HepG2 (cell line): ENCODE measurements at regions not wholly inside any gene's neighbourhood (a gene's known extent, or its start where the extent isn't known, plus 50 kb on each side); places are given as distances from the start of the nearest gene placed in this dataset.

ENCODE experiments used
- ADNP ChIP-seq: sonication (generic); formaldehyde crosslinking; IDR thresholded peaks from 2 replicates; pipeline ENCODE4 v1.4.0; 2020; ENCODE audit warnings: missing genetic modification reagents
- FOXK1 ChIP-seq: sonication (generic); formaldehyde crosslinking; IDR thresholded peaks from 2 replicates; pipeline ENCODE4 v1.4.0; 2020; ENCODE audit warnings: low read depth, missing genetic modification reagents, borderline replicate concordance
- FOXO4 ChIP-seq: sonication (generic); formaldehyde crosslinking; conservative IDR thresholded peaks from 2 replicates; pipeline ENCODE4 v1.8.1; 2023; ENCODE audit warnings: missing genetic modification reagents
- HIC2 ChIP-seq: sonication (generic); formaldehyde crosslinking; IDR thresholded peaks from 2 replicates; pipeline ENCODE4 v1.9.0; 2022; ENCODE audit warnings: low read depth, missing genetic modification reagents
- HNF1B ChIP-seq: sonication (generic); formaldehyde crosslinking; IDR thresholded peaks from 2 replicates; pipeline ENCODE4 v1.5.1; 2020; ENCODE audit warnings: mild to moderate bottlenecking, moderate library complexity, missing genetic modification reagents
- MBNL3 ChIP-seq: fragments of 250-450 bp; sonication (Bioruptor Pico); conservative IDR thresholded peaks from 2 replicates; pipeline ENCODE4 v1.8.0; 2022; ENCODE audit warnings: mild to moderate bottlenecking, inconsistent platforms
- MIER2 ChIP-seq: IDR thresholded peaks from 2 replicates; pipeline ENCODE4 v1.6.1; 2016; ENCODE audit warnings: missing biosample characterization, missing genetic modification reagents
- PAWR ChIP-seq: sonication (generic); formaldehyde crosslinking; IDR thresholded peaks from 2 replicates; pipeline ENCODE4 v1.4.0; 2020; ENCODE audit warnings: missing genetic modification reagents, mild to moderate bottlenecking, borderline replicate concordance
- POGK ChIP-seq: sonication (generic); formaldehyde crosslinking; conservative IDR thresholded peaks from 2 replicates; pipeline ENCODE4 v1.8.0; 2022; ENCODE audit warnings: mild to moderate bottlenecking, moderate library complexity, missing genetic modification reagents
- PRPF4 ChIP-seq: fragments of 200-400 bp; formaldehyde crosslinking; IDR thresholded peaks from 2 replicates; pipeline ENCODE4 v1.6.1; 2016; ENCODE audit warnings: low read length, low read depth; ENCODE audit not compliant: poor library complexity, severe bottlenecking
- RBAK ChIP-seq: sonication (generic); formaldehyde crosslinking; IDR thresholded peaks from 2 replicates; pipeline ENCODE4 v1.5.1; 2020; ENCODE audit warnings: mild to moderate bottlenecking, missing genetic modification reagents
- SP5 ChIP-seq: IDR thresholded peaks from 2 replicates; pipeline ENCODE4 v1.6.1; 2016; ENCODE audit warnings: low read depth, borderline replicate concordance
- SRSF1 ChIP-seq: fragments of 200-400 bp; formaldehyde crosslinking; optimal IDR thresholded peaks from 2 replicates; pipeline ENCODE3; 2017; ENCODE audit warnings: mild to moderate bottlenecking, low read depth, low read length, moderate library complexity
- SUZ12 ChIP-seq: fragments of 150-350 bp; IDR thresholded peaks from 2 replicates; pipeline ENCODE4 v1.6.1; 2014; ENCODE audit warnings: low read depth, low read length
- TP53 ChIP-seq: sonication (generic); formaldehyde crosslinking; conservative IDR thresholded peaks from 2 replicates; pipeline ENCODE4 v1.4.0; 2020; ENCODE audit warnings: missing genetic modification reagents
- U2AF2 ChIP-seq: fragments of 200-400 bp; formaldehyde crosslinking; IDR thresholded peaks from 2 replicates; pipeline ENCODE4 v1.6.1; 2017; ENCODE audit warnings: low read depth, mild to moderate bottlenecking, low read length
- ZC3H13 ChIP-seq: sonication (generic); formaldehyde crosslinking; IDR thresholded peaks from 2 replicates; pipeline ENCODE4 v1.8.1; 2023; ENCODE audit warnings: mild to moderate bottlenecking, missing genetic modification reagents, moderate library complexity
- ZNF234 ChIP-seq: sonication (generic); formaldehyde crosslinking; conservative IDR thresholded peaks from 2 replicates; pipeline ENCODE4 v1.5.1; 2020; ENCODE audit warnings: mild to moderate bottlenecking, missing genetic modification reagents
- ZNF382 ChIP-seq: sonication (generic); formaldehyde crosslinking; IDR thresholded peaks from 2 replicates; pipeline ENCODE4 v1.5.0; 2020; ENCODE audit warnings: missing genetic modification reagents, mild to moderate bottlenecking, borderline replicate concordance
- ZNF597 ChIP-seq: sonication (generic); formaldehyde crosslinking; IDR thresholded peaks from 2 replicates; pipeline ENCODE4 v1.5.0; 2020; ENCODE audit warnings: missing genetic modification reagents
- ZSCAN21 ChIP-seq: sonication (generic); formaldehyde crosslinking; IDR thresholded peaks from 2 replicates; pipeline ENCODE4 v1.8.0; 2022; ENCODE audit warnings: mild to moderate bottlenecking, missing genetic modification reagents, moderate library complexity, borderline replicate concordance
- TF ChIP-seq, protein P1 (sequence below): IDR thresholded peaks from 2 replicates; pipeline ENCODE4 v1.6.1; 2016; ENCODE audit warnings: mild to moderate bottlenecking, missing biosample characterization, missing genetic modification reagents
- TF ChIP-seq, protein P2 (sequence below): sonication (generic); formaldehyde crosslinking; IDR thresholded peaks from 2 replicates; pipeline ENCODE4 v1.4.0; 2020; ENCODE audit warnings: missing genetic modification reagents

- no peak for TF ChIP-seq ZNF597 (CRISPR knock-in tag)
- TF ChIP-seq SP5 (CRISPR knock-in tag): no peak
- TF ChIP-seq SUZ12: no peak
- TF ChIP-seq ZNF234 (CRISPR knock-in tag): no peak
- TF ChIP-seq, protein P1, sequence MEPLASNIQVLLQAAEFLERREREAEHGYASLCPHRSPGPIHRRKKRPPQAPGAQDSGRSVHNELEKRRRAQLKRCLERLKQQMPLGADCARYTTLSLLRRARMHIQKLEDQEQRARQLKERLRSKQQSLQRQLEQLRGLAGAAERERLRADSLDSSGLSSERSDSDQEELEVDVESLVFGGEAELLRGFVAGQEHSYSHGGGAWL (CRISPR knock-in tag): no peak
- no peak for TF ChIP-seq PAWR (CRISPR knock-in tag)
- no peak for TF ChIP-seq PRPF4
- 0 out of 2 replicates have a peak, but pooled peaks have one; percentile 53 for TF ChIP-seq ZSCAN21 (CRISPR knock-in tag)
- TF ChIP-seq U2AF2: no peak
- TF ChIP-seq MBNL3 (CRISPR knock-in tag): no peak
- no peak for TF ChIP-seq ZC3H13 (CRISPR knock-in tag)
- TF ChIP-seq, protein P2, sequence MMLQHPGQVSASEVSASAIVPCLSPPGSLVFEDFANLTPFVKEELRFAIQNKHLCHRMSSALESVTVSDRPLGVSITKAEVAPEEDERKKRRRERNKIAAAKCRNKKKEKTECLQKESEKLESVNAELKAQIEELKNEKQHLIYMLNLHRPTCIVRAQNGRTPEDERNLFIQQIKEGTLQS: no peak
- TF ChIP-seq SRSF1: no peak
- no peak for TF ChIP-seq HIC2 (CRISPR knock-in tag)
- peak; percentile 88; the same call in 1 of the 2 replicates for TF ChIP-seq ADNP (CRISPR knock-in tag)
- no peak for TF ChIP-seq ZNF382 (CRISPR knock-in tag)
- TF ChIP-seq FOXO4: no peak
- TF ChIP-seq MIER2 (CRISPR knock-in tag): no peak
- TF ChIP-seq HNF1B (CRISPR knock-in tag): peak; percentile 90
- TF ChIP-seq POGK (CRISPR knock-in tag): no peak
- no peak for TF ChIP-seq RBAK (CRISPR knock-in tag)
- TF ChIP-seq FOXK1 (CRISPR knock-in tag): peak; percentile 73
- TF ChIP-seq TP53 (CRISPR knock-in tag): no peak
These were observed 60.8 kb downstream of the COPRS start (continued) for GRCh38 chr17:31798205-31798724.
